H9 (cell line): ENCODE measurements at regions not wholly inside any gene's neighbourhood (a gene's known extent, or its start where the extent isn't known, plus 50 kb on each side); places are given as distances from the start of the nearest gene placed in this dataset.

Source experiments
- DNase-seq: peaks from one replicate; pipeline ENCODE4 v3.0.0-alpha.2; 2017
- H2AFZ ChIP-seq: one replicate; pipeline ENCODE4 v1.6.1; 2013; ENCODE audit warnings: mild to moderate bottlenecking, low read length, control low read depth, moderate library complexity
- H2AK5ac ChIP-seq: 2 replicates; pipeline ENCODE4 v1.6.1; 2013; ENCODE audit warnings: low read length, control low read depth, mixed read lengths; ENCODE audit not compliant: insufficient read length
- H2BK120ac ChIP-seq: one replicate; pipeline ENCODE4 v1.6.1; 2013; ENCODE audit warnings: low read depth, mild to moderate bottlenecking, low read length, control low read depth, inconsistent platforms; ENCODE audit not compliant: poor library complexity, severe bottlenecking
- H2BK12ac ChIP-seq: 2 replicates; pipeline ENCODE4 v1.6.1; 2013; ENCODE audit warnings: low read length, control low read depth, mixed read lengths, low read depth; ENCODE audit not compliant: insufficient read length
- H2BK15ac ChIP-seq: 2 replicates; pipeline ENCODE4 v1.6.1; 2013; ENCODE audit warnings: low read depth, low read length, control low read depth
- H2BK20ac ChIP-seq: one replicate; pipeline ENCODE4 v1.6.1; 2013; ENCODE audit warnings: low read depth, mild to moderate bottlenecking, low read length, control low read depth, inconsistent platforms; ENCODE audit not compliant: poor library complexity, severe bottlenecking
- H2BK5ac ChIP-seq: 2 replicates; pipeline ENCODE4 v1.6.1; 2013; ENCODE audit warnings: low read length, control low read depth, mixed read lengths; ENCODE audit not compliant: insufficient read length
- H3K14ac ChIP-seq: 2 replicates; pipeline ENCODE4 v1.6.1; 2013; ENCODE audit warnings: low read length, control low read depth; ENCODE audit not compliant: insufficient read depth
- H3K18ac ChIP-seq: 2 replicates; pipeline ENCODE4 v1.6.1; 2013; ENCODE audit warnings: low read depth, mild to moderate bottlenecking, mixed read lengths, low read length, control low read depth; ENCODE audit not compliant: insufficient read length
- H3K23ac ChIP-seq: 2 replicates; pipeline ENCODE4 v1.6.1; 2013; ENCODE audit warnings: low read length, control low read depth, mixed read lengths, low read depth; ENCODE audit not compliant: insufficient read length
- H3K23me2 ChIP-seq: 2 replicates; pipeline ENCODE4 v1.6.1; 2013; ENCODE audit warnings: low read depth, mild to moderate bottlenecking, mixed read lengths, low read length, control low read depth; ENCODE audit not compliant: insufficient read length, poor library complexity, severe bottlenecking
- H3K27ac ChIP-seq: 2 replicates; pipeline ENCODE4 v1.5.1; 2013; ENCODE audit warnings: low read length, control low read depth, mixed read lengths, low read depth; ENCODE audit not compliant: insufficient read length
- H3K27me3 ChIP-seq: 2 replicates; pipeline ENCODE4 v1.6.1; 2013; ENCODE audit warnings: low read length, control low read depth, inconsistent platforms; ENCODE audit not compliant: insufficient read depth
- H3K4ac ChIP-seq: 2 replicates; pipeline ENCODE4 v1.6.1; 2013; ENCODE audit warnings: low read depth, mild to moderate bottlenecking, control low read depth, inconsistent platforms, low read length, moderate library complexity
- H3K4me1 ChIP-seq: 2 replicates; pipeline ENCODE4 v1.6.1; 2013; ENCODE audit warnings: low read length, control low read depth, inconsistent platforms; ENCODE audit not compliant: insufficient read depth
- H3K4me2 ChIP-seq: 2 replicates; pipeline ENCODE4 v1.6.1; 2013; ENCODE audit warnings: low read length, control low read depth, mixed read lengths; ENCODE audit not compliant: insufficient read length, insufficient read depth
- H3K56ac ChIP-seq: 2 replicates; pipeline ENCODE4 v1.6.1; 2013; ENCODE audit warnings: low read depth, mild to moderate bottlenecking, mixed read lengths, low read length, control low read depth; ENCODE audit not compliant: insufficient read length
- H3K79me1 ChIP-seq: 2 replicates; pipeline ENCODE4 v1.6.1; 2013; ENCODE audit warnings: low read depth, mild to moderate bottlenecking, moderate library complexity, low read length, control low read depth, inconsistent platforms; ENCODE audit not compliant: insufficient read depth, poor library complexity, severe bottlenecking
- H3K79me2 ChIP-seq: 2 replicates; pipeline ENCODE4 v1.6.1; 2013; ENCODE audit warnings: low read length, control low read depth, inconsistent platforms; ENCODE audit not compliant: insufficient read depth
- H3K9ac ChIP-seq: 2 replicates; pipeline ENCODE4 v1.6.1; 2013; ENCODE audit warnings: low read length, control low read depth, mixed read lengths; ENCODE audit not compliant: insufficient read length; ENCODE audit errors: extremely low read depth
- H3K9me3 ChIP-seq: one replicate; pipeline ENCODE4 v1.6.1; 2013; ENCODE audit warnings: low read depth, low read length, inconsistent platforms; ENCODE audit not compliant: control insufficient read depth
- H3T11ph ChIP-seq: one replicate; pipeline ENCODE4 v1.6.1; 2013; ENCODE audit warnings: mild to moderate bottlenecking, low read length, control low read depth, inconsistent platforms
- H4K20me1 ChIP-seq: one replicate; pipeline ENCODE4 v1.6.1; 2013; ENCODE audit not compliant: control insufficient read depth, insufficient read length, insufficient read depth
- H4K5ac ChIP-seq: 2 replicates; pipeline ENCODE4 v1.6.1; 2013; ENCODE audit warnings: low read depth, mild to moderate bottlenecking, mixed read lengths, low read length, control low read depth; ENCODE audit not compliant: insufficient read length
- H4K8ac ChIP-seq: replicated peaks from 2 replicates; pipeline ENCODE4 v1.6.1; 2013; ENCODE audit warnings: low read length, control low read depth, mixed read lengths, low read depth; ENCODE audit not compliant: insufficient read length
- H4K91ac ChIP-seq: 2 replicates; pipeline ENCODE4 v1.6.1; 2013; ENCODE audit warnings: low read depth, mild to moderate bottlenecking, moderate library complexity, mixed read lengths, low read length, control low read depth; ENCODE audit not compliant: insufficient read length
- H3K27ac Mint-ChIP-seq, 3 experiments: 2 replicates in 2 of 3; 3 replicates in 1 of 3; pipeline ENCODE4 v1.8.0; 2020 to 2021; ENCODE audit warnings: mixed read lengths in 3 of 3, mild to moderate bottlenecking in 1 of 3, moderate library complexity in 1 of 3
- H3K27me3 Mint-ChIP-seq: 2 replicates; pipeline ENCODE4 v1.8.0; 2021; ENCODE audit warnings: low read depth, mild to moderate bottlenecking, moderate library complexity, mixed read lengths
- H3K36me3 Mint-ChIP-seq, 3 experiments: 2 replicates in 2 of 3; 3 replicates in 1 of 3; pipeline ENCODE4 v1.8.0; 2020 to 2021; ENCODE audit warnings: low read depth in 3 of 3, mixed read lengths in 3 of 3; ENCODE audit not compliant: insufficient read depth in 1 of 3
- H3K4me1 Mint-ChIP-seq, 2 experiments: 2 replicates each; pipeline ENCODE4 v1.8.0; 2020; ENCODE audit warnings: mixed read lengths in 2 of 2
- H3K4me3 Mint-ChIP-seq, 2 experiments: 2 replicates in 1 of 2; 3 replicates in 1 of 2; pipeline ENCODE4 v1.8.0; 2020 to 2021; ENCODE audit warnings: mild to moderate bottlenecking in 2 of 2, mixed read lengths in 2 of 2, moderate library complexity in 1 of 2
- H3K9me3 Mint-ChIP-seq, 2 experiments: 2 replicates in 1 of 2; 3 replicates in 1 of 2; pipeline ENCODE4 v1.8.0; 2020; ENCODE audit warnings: mild to moderate bottlenecking in 2 of 2, mixed read lengths in 2 of 2, moderate library complexity in 1 of 2
- CTCF ChIP-seq: fragments of 200-600 bp; sonication (generic); conservative IDR thresholded peaks from 3 replicates; pipeline ENCODE4 v1.8.0; 2021; ENCODE audit warnings: antibody characterized with exemption, mild to moderate bottlenecking
- WGBS: extraction: QIAGEN DNeasy Blood & Tissue Kit; methylation state at CpG from one replicate; pipeline ENCODE4 v1.1.7; 2013; ENCODE audit warnings: missing lambda C conversion rate, low lambda C conversion rate, mixed read lengths; ENCODE audit not compliant: insufficient read length; ENCODE audit errors: extremely low coverage; 5-methylcytosine and 5-hydroxymethylcytosine counted together

- no peak overlapping the region for H4K91ac ChIP-seq
- peaks cover 3% of the 10 kb centered on the region for H3K4me1 ChIP-seq
- Mint-ChIP-seq H3K36me3 (no peaks in the 10 kb centered on the region), H3K4me1 (peaks cover 5 to 7% of the 10 kb centered on the region in 2 experiments), H3K9me3 (no peaks in the 10 kb centered on the region), H3K4me3 (no peak overlapping the region), H3K27me3 (no peaks in the 10 kb centered on the region; the same call in 1 of the 2 replicates), H3K27ac (no peak overlapping the region)
- no peak for TF ChIP-seq CTCF
- no peaks in the 10 kb centered on the region for H3K9me3 ChIP-seq
- no peak overlapping the region for H4K8ac ChIP-seq
- H4K5ac ChIP-seq, result no peak overlapping the region
- H3K14ac ChIP-seq, result no peak overlapping the region
- no CpG with 5 or more reads among the region's 5 CpGs for WGBS
- no peak overlapping the region for H3K23ac ChIP-seq
- H3K79me1 ChIP-seq, result no peaks in the 10 kb centered on the region
- H2BK20ac ChIP-seq, result no peak overlapping the region
- no peak overlapping the region for H2BK120ac ChIP-seq
- no peak overlapping the region for H2BK5ac ChIP-seq
- no peak overlapping the region for H2BK15ac ChIP-seq
- H3K79me2 ChIP-seq, result no peaks in the 10 kb centered on the region
- H2BK12ac ChIP-seq, result no peak overlapping the region
- H2AK5ac ChIP-seq, result no peak overlapping the region
- no peak for DNase-seq
- no peaks in the 10 kb centered on the region for H3K27me3 ChIP-seq
- no peak overlapping the region for H2AFZ ChIP-seq
- H3K27ac ChIP-seq, result no peak overlapping the region
- no peak overlapping the region for H3K18ac ChIP-seq
- H3K4me2 ChIP-seq, result no peak overlapping the region
- H3K9ac ChIP-seq, result no peak overlapping the region
- H3K23me2 ChIP-seq, result no peaks in the 10 kb centered on the region
- H4K20me1 ChIP-seq, result no peaks in the 10 kb centered on the region
- H3K56ac ChIP-seq, result no peak overlapping the region
- no peak overlapping the region for H3K4ac ChIP-seq
- H3T11ph ChIP-seq, result no peak overlapping the region
These were observed 98.6 kb upstream of the NEDD9 start for GRCh38 chr6:11331111-11331510.
